GM23338 (cell line): ENCODE measurements at regions not wholly inside any gene's neighbourhood (a gene's known extent, or its start where the extent isn't known, plus 50 kb on each side); places are given as distances from the start of the nearest gene placed in this dataset.

Experiments
- ATAC-seq: fragments of 200-7000 bp; cut with Tn5 transposase; 3 replicates; pipeline ENCODE4 v1.9.1; 2020
- DNase-seq: peaks from one replicate; pipeline ENCODE4 v3.0.0-alpha.2; 2015; ENCODE audit warnings: low spot score
- H2AFZ ChIP-seq: fragments of 200-600 bp; sonication (generic); 2 replicates; pipeline ENCODE4 v1.8.0; 2016; ENCODE audit warnings: antibody characterized with exemption, mild to moderate bottlenecking, moderate library complexity
- H3F3A ChIP-seq: fragments of 200-600 bp; sonication (generic); replicated peaks from 2 replicates; pipeline ENCODE4 v1.8.0; 2017; ENCODE audit warnings: antibody characterized with exemption, mixed run types, low read depth
- H3K27ac ChIP-seq: fragments of 200-600 bp; sonication (generic); 2 replicates; pipeline ENCODE4 v1.6.1; 2016; ENCODE audit warnings: low read depth
- H3K27me3 ChIP-seq: fragments of 200-600 bp; sonication (generic); 2 replicates; pipeline ENCODE4 v1.8.0; 2016; ENCODE audit warnings: mild to moderate bottlenecking, mixed run types, moderate library complexity; ENCODE audit not compliant: insufficient read depth
- H3K36me3 ChIP-seq: fragments of 200-600 bp; sonication (generic); 2 replicates; pipeline ENCODE4 v1.8.0; 2016; ENCODE audit warnings: mild to moderate bottlenecking; ENCODE audit not compliant: insufficient read depth
- H3K4me1 ChIP-seq: fragments of 200-600 bp; sonication (generic); 2 replicates; pipeline ENCODE4 v1.8.0; 2016; ENCODE audit warnings: mild to moderate bottlenecking, moderate library complexity; ENCODE audit not compliant: insufficient read depth
- H3K4me2 ChIP-seq: fragments of 200-600 bp; sonication (generic); 2 replicates; pipeline ENCODE4 v1.7.1; 2017; ENCODE audit warnings: mixed run types
- H3K4me3 ChIP-seq: fragments of 200-600 bp; sonication (generic); 2 replicates; pipeline ENCODE4 v1.6.1; 2016; ENCODE audit warnings: mixed run types
- H3K79me2 ChIP-seq: fragments of 200-600 bp; sonication (generic); replicated peaks from 2 replicates; pipeline ENCODE4 v1.8.0; 2017; ENCODE audit warnings: mild to moderate bottlenecking; ENCODE audit not compliant: insufficient read depth
- H3K9me2 ChIP-seq: fragments of 200-600 bp; sonication (generic); 2 replicates; pipeline ENCODE4 v1.8.0; 2017; ENCODE audit not compliant: insufficient read depth
- H4K20me1 ChIP-seq: fragments of 200-600 bp; sonication (generic); replicated peaks from 2 replicates; pipeline ENCODE4 v1.8.0; 2017; ENCODE audit warnings: mild to moderate bottlenecking; ENCODE audit not compliant: insufficient read depth
- H3K27ac Mint-ChIP-seq: 2 replicates; pipeline ENCODE4 v1.8.0; 2020; ENCODE audit warnings: inconsistent platforms, mild to moderate bottlenecking, moderate library complexity, mixed read lengths
- H3K27me3 Mint-ChIP-seq: 3 replicates; pipeline ENCODE4 v1.8.0; 2022; ENCODE audit warnings: low read depth, mild to moderate bottlenecking, moderate library complexity, mixed read lengths, inconsistent platforms; ENCODE audit not compliant: insufficient read depth, poor library complexity
- H3K36me3 Mint-ChIP-seq: 3 replicates; pipeline ENCODE4 v1.8.0; 2021; ENCODE audit warnings: low read depth, mild to moderate bottlenecking, inconsistent platforms, moderate library complexity, mixed read lengths
- H3K4me1 Mint-ChIP-seq: 3 replicates; pipeline ENCODE4 v1.8.0; 2020; ENCODE audit warnings: mild to moderate bottlenecking, inconsistent platforms, mixed read lengths
- H3K4me3 Mint-ChIP-seq: 3 replicates; pipeline ENCODE4 v1.8.0; 2021; ENCODE audit warnings: moderate library complexity, mild to moderate bottlenecking, inconsistent platforms, mixed read lengths
- H3K9me3 Mint-ChIP-seq: 3 replicates; pipeline ENCODE4 v1.8.0; 2020; ENCODE audit warnings: moderate library complexity, mild to moderate bottlenecking, inconsistent platforms, mixed read lengths
- CREB1 ChIP-seq: fragments of 250-450 bp; sonication (Bioruptor Pico); IDR thresholded peaks from 2 replicates; pipeline ENCODE4 v1.5.0; 2020; ENCODE audit warnings: low read depth, mild to moderate bottlenecking, moderate library complexity
- CTCF ChIP-seq, 2 experiments: fragments of 200-600 bp in 1 of 2; sonication (generic) in 1 of 2; conservative IDR thresholded peaks; 2 replicates each; pipeline versions ENCODE4 v1.5.1 to v1.6.1; 2016 to 2017; ENCODE audit warnings: antibody characterized with exemption in 2 of 2, low read depth in 2 of 2, mild to moderate bottlenecking in 2 of 2, moderate library complexity in 1 of 2
- ETS1 ChIP-seq: IDR thresholded peaks from 2 replicates; pipeline ENCODE4 v1.6.1; 2016; ENCODE audit warnings: antibody characterized with exemption
- EZH2 ChIP-seq: fragments of 200-600 bp; sonication (generic); IDR thresholded peaks from one replicate; pipeline ENCODE4 v1.8.0; 2017; ENCODE audit warnings: antibody characterized with exemption, mild to moderate bottlenecking, low read depth; ENCODE audit not compliant: unreplicated experiment
- EZH2phosphoT487 ChIP-seq: fragments of 200-600 bp; sonication (generic); IDR thresholded peaks from one replicate; pipeline ENCODE4 v1.8.1; 2018; ENCODE audit warnings: antibody characterized with exemption; ENCODE audit not compliant: unreplicated experiment
- JUNB ChIP-seq: IDR thresholded peaks from one replicate; pipeline ENCODE4 v1.6.1; 2016; ENCODE audit warnings: antibody characterized with exemption; ENCODE audit not compliant: unreplicated experiment
- NANOG ChIP-seq: IDR thresholded peaks from 2 replicates; pipeline ENCODE4 v1.6.1; 2016; ENCODE audit warnings: antibody characterized with exemption, borderline replicate concordance
- POLR2AphosphoS5 ChIP-seq: IDR thresholded peaks from 2 replicates; pipeline ENCODE4 v1.6.1; 2016; ENCODE audit warnings: antibody characterized with exemption, low read depth
- ZNF462 ChIP-seq: fragments of 250-450 bp; sonication (Bioruptor Pico); IDR thresholded peaks from 2 replicates; pipeline ENCODE4 v1.5.0; 2020; ENCODE audit warnings: mild to moderate bottlenecking, moderate library complexity

- peaks cover 7% of the 10 kb centered on the region; the same call in 1 of the 3 replicates for H3K4me1 Mint-ChIP-seq
- Histone ChIP-seq H3K4me3 (no peak overlapping the region), H3K4me2 (no peak overlapping the region), H4K20me1 (no peaks in the 10 kb centered on the region), H3K36me3 (no peaks in the 10 kb centered on the region), H3K27ac (no peak overlapping the region), H3K4me1 (no peaks in the 10 kb centered on the region), H2AFZ (no peak overlapping the region), H3K9me2 (no peaks in the 10 kb centered on the region), H3F3A (no peaks in the 10 kb centered on the region), H3K27me3 (no peaks in the 10 kb centered on the region), H3K79me2 (no peaks in the 10 kb centered on the region)
- H3K27me3 Mint-ChIP-seq: no peaks in the 10 kb centered on the region
- DNase-seq (no peak), ATAC-seq (no peak)
- no peak overlapping the region for H3K4me3 Mint-ChIP-seq
- TF ChIP-seq NANOG: no peak
- no peak for TF ChIP-seq CTCF (conservative IDR thresholded peaks at IDR 0.05; ENCODE audit: low read depth in 2 of 2)
- no peak for TF ChIP-seq EZH2phosphoT487
- no peak for TF ChIP-seq CREB1
- TF ChIP-seq POLR2AphosphoS5: no peak
- no peaks in the 10 kb centered on the region for H3K9me3 Mint-ChIP-seq
- H3K27ac Mint-ChIP-seq: no peak overlapping the region
- H3K36me3 Mint-ChIP-seq: no peaks in the 10 kb centered on the region
Measured at GRCh38 chr2:3000968-3001367, 376.6 kb downstream of the EIPR1 start.

GRCh38 chr2:3000125-3000524, 377.5 kb downstream of the EIPR1 start:
- Histone ChIP-seq H2AFZ (no peak overlapping the region), H3K4me3 (no peak overlapping the region), H3K27me3 (no peaks in the 10 kb centered on the region), H3F3A (no peaks in the 10 kb centered on the region), H4K20me1 (no peaks in the 10 kb centered on the region), H3K4me1 (no peaks in the 10 kb centered on the region), H3K36me3 (no peaks in the 10 kb centered on the region), H3K9me2 (no peaks in the 10 kb centered on the region), H3K27ac (no peak overlapping the region), H3K79me2 (no peaks in the 10 kb centered on the region), H3K4me2 (no peak overlapping the region)
- Mint-ChIP-seq H3K27me3 (no peaks in the 10 kb centered on the region), H3K4me3 (no peak overlapping the region), H3K27ac (no peak overlapping the region), H3K4me1 (peaks cover 7% of the 10 kb centered on the region; the same call in 1 of the 3 replicates), H3K36me3 (no peaks in the 10 kb centered on the region), H3K9me3 (no peaks in the 10 kb centered on the region)
- ATAC-seq: no peak
- TF ChIP-seq ZNF462 (CRISPR knock-in tag) (no peak), CTCF (conservative IDR thresholded peaks at IDR 0.05; ENCODE audit: low read depth in 2 of 2) (no peak), JUNB (no peak), EZH2 (no peak), NANOG (no peak), EZH2phosphoT487 (no peak), ETS1 (no peak)
- DNase-seq: no peak
